ENCODE measurements at regions not wholly inside any gene's neighbourhood (a gene's known extent, or its start where the extent isn't known, plus 50 kb on each side); places are given as distances from the start of the nearest gene placed in this dataset.

GRCh38 chr6:168896321-168896720 is 357.3 kb downstream of the THBS2 start:
- H2AFZ ChIP-seq (replicated peaks; ENCODE audit: low read length, poor library complexity), result peak overlapping the region; percentile 5
- intact Hi-C loops (cut with micrococcal nuclease) (loop anchor here (5.0 to 10.0 kb wide), 3 partner anchors 758 to 1636 kb away; no protein-coding TSS in a partner anchor), in situ Hi-C loops (cut with MboI; ENCODE audit: low sequenced_read_pairs) (loop anchor here (10.0 to 25.0 kb wide), 2 partner anchors 618 to 984 kb away; no protein-coding TSS in a partner anchor), dilution Hi-C loops (cut with HindIII; ENCODE audit: low sequenced_read_pairs, unreplicated experiment) (no loop called here)
- no peak overlapping the region for H3K14ac ChIP-seq (replicated peaks; ENCODE audit: low read depth, low read length)
- ChIA-PET POLR2A (ENCODE audit: unreplicated experiment) (no interaction called here), CTCF (interaction anchor here (1.1 kb wide), 1 partner anchor 55 kb away, joined by 3 read pairs; no protein-coding TSS in a partner anchor)
- 80% methylated on average over 1 of the region's 9 CpGs; no CpG with 5 or more reads in 1 of the 2 experiments for WGBS, 2 experiments (ENCODE audit: extremely low coverage in 2 of 2, insufficient read length in 1 of 2)
- H3K4ac ChIP-seq (ENCODE audit: low read depth, low read length), result no peak overlapping the region
- no peaks in the 10 kb centered on the region for H3K36me3 ChIP-seq (ENCODE audit: control insufficient read depth, insufficient read depth, low read length)
- no peak overlapping the region for H3K23ac ChIP-seq (ENCODE audit: low read depth, low read length)
- BruUV-seq (replicated peaks), result no TSS peak
- no peaks in the 10 kb centered on the region for H3K4me1 ChIP-seq (ENCODE audit: control insufficient read depth, insufficient read depth, low read length)
- no peak overlapping the region for H3K27ac ChIP-seq (ENCODE audit: insufficient read depth, low read length)
- H2BK20ac ChIP-seq (ENCODE audit: low read depth, low read length), result no peak overlapping the region
- H3K27me3 ChIP-seq (ENCODE audit: control insufficient read depth, insufficient read depth, low read length), result peaks cover 4% of the 10 kb centered on the region; the same call in 1 of the 2 replicates
- H2BK5ac ChIP-seq (ENCODE audit: low read depth, low read length, poor library complexity, severe bottlenecking), result no peak overlapping the region
- no peak overlapping the region for H3K4me2 ChIP-seq (ENCODE audit: low read depth, low read length)
- H3K56ac ChIP-seq (ENCODE audit: extremely low read depth, insufficient read depth, low read length), result no peak overlapping the region
- no peak overlapping the region for H3K4me3 ChIP-seq (ENCODE audit: insufficient read depth, low read depth, low read length)
- H3K9ac ChIP-seq (ENCODE audit: low read depth, low read length), result no peak overlapping the region
- no peak overlapping the region for H2AK9ac ChIP-seq (replicated peaks; ENCODE audit: low read depth, low read length, poor library complexity)
- no peak for ATAC-seq (ENCODE audit: low read depth)
- H3K79me1 ChIP-seq (ENCODE audit: low read depth in 1 of 2, low read length in 2 of 2), result no peaks in the 10 kb centered on the region
- H4K8ac ChIP-seq (ENCODE audit: low read depth in 2 of 2, low read length in 2 of 2), result no peak overlapping the region
- no peaks in the 10 kb centered on the region for H4K20me1 ChIP-seq (ENCODE audit: insufficient read depth, low read length)
- no peak overlapping the region for H2BK120ac ChIP-seq (ENCODE audit: low read depth, low read length)
- H3K9me1 ChIP-seq (ENCODE audit: insufficient read depth, low read length), result no peaks in the 10 kb centered on the region
- no peak for DNase-seq
- no peak overlapping the region for H4K91ac ChIP-seq (ENCODE audit: insufficient read depth, low read depth, low read length)
- H2BK15ac ChIP-seq (ENCODE audit: low read depth, low read length), result no peak overlapping the region
- H3K9me3 ChIP-seq (ENCODE audit: control insufficient read depth, insufficient read depth, low read length), result peaks cover 2% of the 10 kb centered on the region; the same call in 1 of the 2 replicates
- H2AK5ac ChIP-seq (ENCODE audit: low read depth, low read length), result no peak overlapping the region
- H4K5ac ChIP-seq (ENCODE audit: low read depth, low read length), result no peak overlapping the region; the same call in 1 of the 2 replicates
- TF ChIP-seq MXI1 (IDR thresholded peaks at IDR 0.05; ENCODE audit: borderline replicate concordance, low read depth, low read length) (no peak), ELK1 (IDR thresholded peaks at IDR 0.05; ENCODE audit: borderline replicate concordance, low read depth, low read length) (no peak), MAFK (IDR thresholded peaks at IDR 0.05; ENCODE audit: low read depth, low read length) (no peak), USF2 (IDR thresholded peaks at IDR 0.05; ENCODE audit: low read depth, low read length) (no peak), RAD21 (IDR thresholded peaks at IDR 0.05; ENCODE audit: low read length) (no peak), CEBPB (IDR thresholded peaks at IDR 0.05; ENCODE audit: low read depth, low read length) (no peak), RFX5 (IDR thresholded peaks at IDR 0.05; ENCODE audit: low read depth, low read length) (no peak), MAZ (IDR thresholded peaks at IDR 0.05; ENCODE audit: borderline replicate concordance, low read depth, low read length) (no peak), SMC3 (IDR thresholded peaks at IDR 0.05; ENCODE audit: low read depth, low read length) (no peak), BHLHE40 (IDR thresholded peaks at IDR 0.05; ENCODE audit: low read depth, low read length) (no peak), FOS (IDR thresholded peaks at IDR 0.05; ENCODE audit: low read depth, low read length) (no peak), RCOR1 (IDR thresholded peaks at IDR 0.05; ENCODE audit: insufficient replicate concordance, low read length) (no peak), POLR2A (IDR thresholded peaks at IDR 0.05; ENCODE audit: low read depth, low read length) (no peak), CTCF (conservative IDR thresholded peaks at IDR 0.05; ENCODE audit: low read depth, low read length) (no peak), NFE2L2 (IDR thresholded peaks at IDR 0.05; ENCODE audit: low read depth, low read length) (no peak)
- H3K18ac ChIP-seq (ENCODE audit: low read depth, low read length), result no peak overlapping the region
